ENCODE measurements at regions not wholly inside any gene's neighbourhood (a gene's known extent, or its start where the extent isn't known, plus 50 kb on each side); places are given as distances from the start of the nearest gene placed in this dataset.

DNA sequence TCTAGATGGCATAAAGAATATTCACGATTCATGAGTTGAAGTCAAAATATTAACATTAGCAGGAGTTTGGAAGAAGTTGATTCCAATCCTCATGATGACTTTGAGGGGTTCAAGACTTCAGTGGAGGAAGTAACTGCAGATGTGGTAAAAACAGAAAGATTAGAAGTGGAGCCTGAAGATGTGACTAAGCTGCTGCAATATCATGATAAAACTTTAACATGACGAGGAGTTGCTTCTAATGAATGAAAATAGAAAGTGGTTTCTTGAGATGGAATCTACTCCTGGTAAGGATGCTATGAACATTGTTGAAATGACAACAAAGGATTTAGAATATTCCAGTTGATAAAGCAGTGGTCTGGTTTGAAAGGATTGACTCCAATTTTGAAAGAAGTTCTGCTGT is 70.1 kb upstream of the TMLHE start:
- no peak for DNase-seq (ENCODE audit: low read depth, low spot score)

DNA sequence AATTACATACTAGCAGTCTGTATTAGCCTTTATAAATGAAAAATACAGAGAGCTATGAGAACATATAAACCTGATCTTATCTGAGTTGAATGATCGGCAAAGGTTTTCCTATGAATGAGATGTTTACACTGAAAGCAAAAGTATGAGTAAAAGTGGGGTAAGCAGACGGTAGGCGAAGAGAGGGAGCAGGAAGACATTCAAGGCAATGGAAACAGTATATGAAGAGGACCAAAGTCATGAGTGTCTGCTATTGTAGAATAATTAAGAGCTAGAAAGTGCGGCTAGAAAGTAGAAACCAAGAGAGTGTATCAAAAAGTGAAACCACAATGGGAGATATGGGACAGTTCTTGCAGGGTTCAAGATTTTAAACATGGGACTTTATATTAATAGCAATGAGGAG is 67.0 kb upstream of the TMLHE start:
- DNase-seq (ENCODE audit: low read depth, low spot score), result no peak

DNA sequence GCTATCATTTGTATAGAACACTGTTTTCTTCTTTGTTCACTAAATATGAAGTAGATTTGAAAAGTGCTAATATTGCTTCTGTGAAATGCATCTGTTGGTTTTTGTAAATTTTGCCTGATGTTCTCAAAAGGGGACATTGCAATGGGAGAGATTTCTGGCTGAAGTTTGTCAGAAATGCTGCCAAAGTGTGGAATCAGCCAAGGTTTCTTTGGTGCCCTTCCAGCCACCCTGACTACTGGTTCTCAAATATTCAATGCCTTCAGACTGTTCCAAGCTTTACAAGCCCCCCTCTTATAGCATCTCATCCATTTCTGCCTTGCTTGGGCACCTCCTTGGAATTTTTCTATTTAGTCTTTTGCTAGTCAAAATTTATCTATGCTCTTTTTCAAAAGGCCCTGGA is 60.6 kb upstream of the TMLHE start:
- no peak for DNase-seq (ENCODE audit: low read depth, low spot score)

DNA sequence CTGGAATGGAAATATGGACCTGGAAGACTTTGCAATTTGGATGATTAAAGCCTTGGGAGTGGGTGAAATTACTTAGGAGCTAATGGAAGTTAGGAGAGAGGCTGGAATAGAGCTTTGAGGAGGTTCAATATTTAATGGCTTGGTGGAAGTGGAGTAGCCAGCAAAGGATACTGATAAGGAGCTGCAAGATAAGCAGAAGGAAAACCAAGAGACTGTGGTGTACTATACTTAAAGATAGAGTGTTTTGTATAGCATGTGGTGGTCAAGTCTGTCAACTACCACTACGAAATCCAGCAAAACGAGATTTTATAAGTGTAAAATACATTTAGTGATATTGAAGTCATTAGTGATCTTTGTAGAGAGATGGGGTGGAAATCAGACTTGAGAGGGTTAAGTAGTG is 54.0 kb upstream of the TMLHE start:
- DNase-seq (ENCODE audit: low read depth, low spot score), result no peak

Measured in brain pericyte (primary cell).